Fibroblast of lung (primary cell): ENCODE measurements at regions not wholly inside any gene's neighbourhood (a gene's known extent, or its start where the extent isn't known, plus 50 kb on each side); places are given as distances from the start of the nearest gene placed in this dataset.

ENCODE experiments used
- CTCF ChIP-seq, 2 donors: IDR thresholded peaks in 1 of 2; conservative IDR thresholded peaks in 1 of 2; 1 replicate in 1 of 2; 2 replicates in 1 of 2; pipeline ENCODE4 v1.5.1; 2011 to 2012; ENCODE audit warnings: low read length in 2 of 2, control low read depth in 1 of 2, inconsistent platforms in 1 of 2, low read depth in 1 of 2, mild to moderate bottlenecking in 1 of 2
- EZH2 ChIP-seq: IDR thresholded peaks from 2 replicates; pipeline ENCODE4 v1.5.1; 2012; ENCODE audit warnings: low read length, control low read depth, mild to moderate bottlenecking; ENCODE audit errors: missing control alignments

GRCh38 chr7:19560111-19560883 lies 148.5 kb downstream of the POLR1F start:
- TF ChIP-seq CTCF (conservative IDR thresholded peaks at IDR 0.05 in 1 of 2, IDR thresholded peaks at IDR 0.05 in 1 of 2; ENCODE audit: low read depth in 1 of 2, low read length in 2 of 2): no peak
- TF ChIP-seq EZH2: no peak
